WTC11 (cell line): ENCODE measurements at regions not wholly inside any gene's neighbourhood (a gene's known extent, or its start where the extent isn't known, plus 50 kb on each side); places are given as distances from the start of the nearest gene placed in this dataset.

ENCODE experiments used
- ESRRA ChIP-seq: sonication (generic); formaldehyde crosslinking; IDR thresholded peaks from 2 replicates; pipeline ENCODE4 v1.8.1; 2022; ENCODE audit warnings: mild to moderate bottlenecking, missing genetic modification reagents, borderline replicate concordance
- GABPB1 ChIP-seq: sonication (generic); formaldehyde crosslinking; IDR thresholded peaks from 2 replicates; pipeline ENCODE4 v1.8.1; 2023; ENCODE audit warnings: mild to moderate bottlenecking, missing genetic modification reagents
- TF ChIP-seq, protein P1 (sequence below): sonication (generic); formaldehyde crosslinking; IDR thresholded peaks from 2 replicates; pipeline ENCODE4 v1.8.1; 2023; ENCODE audit warnings: mild to moderate bottlenecking, moderate library complexity, missing genetic modification reagents
- TF ChIP-seq, protein P2 (sequence below): fragments of 200-600 bp; IDR thresholded peaks from 2 replicates; pipeline ENCODE4 v1.8.0; 2022; ENCODE audit warnings: antibody characterized with exemption
- TF ChIP-seq, protein P3 (sequence below): sonication (generic); formaldehyde crosslinking; IDR thresholded peaks from 2 replicates; pipeline ENCODE4 v1.8.0; 2023; ENCODE audit warnings: missing genetic modification reagents, mild to moderate bottlenecking, borderline replicate concordance
- TF ChIP-seq, protein P4 (sequence below): sonication (generic); formaldehyde crosslinking; IDR thresholded peaks from 2 replicates; pipeline ENCODE4 v1.8.1; 2023; ENCODE audit warnings: mild to moderate bottlenecking, missing genetic modification reagents

DNA sequence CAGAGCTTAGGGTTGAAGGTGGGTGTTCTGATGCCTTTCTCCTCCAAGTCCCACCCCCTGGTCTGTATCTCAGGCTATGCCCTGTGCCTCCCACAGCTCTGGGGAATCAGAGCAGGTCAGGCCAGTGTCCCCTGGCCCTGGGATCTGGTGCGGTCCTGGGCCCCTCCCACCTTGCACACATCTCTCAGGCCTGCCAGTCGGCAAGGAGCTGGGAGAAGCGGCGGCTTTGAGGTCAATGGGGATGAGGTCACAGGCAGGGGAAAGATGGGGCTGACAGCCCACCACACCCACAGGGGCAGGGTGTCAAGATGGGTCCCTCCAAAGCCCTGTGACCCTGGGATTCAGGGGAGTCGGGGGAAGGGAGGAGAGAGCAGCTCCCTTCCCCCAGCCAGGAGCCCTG lies 65.4 kb upstream of the CASZ1 start:
- TF ChIP-seq ESRRA (CRISPR knock-in tag) (no peak), GABPB1 (no peak)
- TF ChIP-seq, protein P1, sequence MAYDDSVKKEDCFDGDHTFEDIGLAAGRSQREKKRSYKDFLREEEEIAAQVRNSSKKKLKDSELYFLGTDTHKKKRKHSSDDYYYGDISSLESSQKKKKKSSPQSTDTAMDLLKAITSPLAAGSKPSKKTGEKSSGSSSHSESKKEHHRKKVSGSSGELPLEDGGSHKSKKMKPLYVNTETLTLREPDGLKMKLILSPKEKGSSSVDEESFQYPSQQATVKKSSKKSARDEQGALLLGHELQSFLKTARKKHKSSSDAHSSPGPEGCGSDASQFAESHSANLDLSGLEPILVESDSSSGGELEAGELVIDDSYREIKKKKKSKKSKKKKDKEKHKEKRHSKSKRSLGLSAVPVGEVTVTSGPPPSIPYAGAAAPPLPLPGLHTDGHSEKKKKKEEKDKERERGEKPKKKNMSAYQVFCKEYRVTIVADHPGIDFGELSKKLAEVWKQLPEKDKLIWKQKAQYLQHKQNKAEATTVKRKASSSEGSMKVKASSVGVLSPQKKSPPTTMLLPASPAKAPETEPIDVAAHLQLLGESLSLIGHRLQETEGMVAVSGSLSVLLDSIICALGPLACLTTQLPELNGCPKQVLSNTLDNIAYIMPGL (CRISPR knock-in tag): no peak
- TF ChIP-seq, protein P2, sequence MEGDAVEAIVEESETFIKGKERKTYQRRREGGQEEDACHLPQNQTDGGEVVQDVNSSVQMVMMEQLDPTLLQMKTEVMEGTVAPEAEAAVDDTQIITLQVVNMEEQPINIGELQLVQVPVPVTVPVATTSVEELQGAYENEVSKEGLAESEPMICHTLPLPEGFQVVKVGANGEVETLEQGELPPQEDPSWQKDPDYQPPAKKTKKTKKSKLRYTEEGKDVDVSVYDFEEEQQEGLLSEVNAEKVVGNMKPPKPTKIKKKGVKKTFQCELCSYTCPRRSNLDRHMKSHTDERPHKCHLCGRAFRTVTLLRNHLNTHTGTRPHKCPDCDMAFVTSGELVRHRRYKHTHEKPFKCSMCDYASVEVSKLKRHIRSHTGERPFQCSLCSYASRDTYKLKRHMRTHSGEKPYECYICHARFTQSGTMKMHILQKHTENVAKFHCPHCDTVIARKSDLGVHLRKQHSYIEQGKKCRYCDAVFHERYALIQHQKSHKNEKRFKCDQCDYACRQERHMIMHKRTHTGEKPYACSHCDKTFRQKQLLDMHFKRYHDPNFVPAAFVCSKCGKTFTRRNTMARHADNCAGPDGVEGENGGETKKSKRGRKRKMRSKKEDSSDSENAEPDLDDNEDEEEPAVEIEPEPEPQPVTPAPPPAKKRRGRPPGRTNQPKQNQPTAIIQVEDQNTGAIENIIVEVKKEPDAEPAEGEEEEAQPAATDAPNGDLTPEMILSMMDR: no peak
- TF ChIP-seq, protein P3, sequence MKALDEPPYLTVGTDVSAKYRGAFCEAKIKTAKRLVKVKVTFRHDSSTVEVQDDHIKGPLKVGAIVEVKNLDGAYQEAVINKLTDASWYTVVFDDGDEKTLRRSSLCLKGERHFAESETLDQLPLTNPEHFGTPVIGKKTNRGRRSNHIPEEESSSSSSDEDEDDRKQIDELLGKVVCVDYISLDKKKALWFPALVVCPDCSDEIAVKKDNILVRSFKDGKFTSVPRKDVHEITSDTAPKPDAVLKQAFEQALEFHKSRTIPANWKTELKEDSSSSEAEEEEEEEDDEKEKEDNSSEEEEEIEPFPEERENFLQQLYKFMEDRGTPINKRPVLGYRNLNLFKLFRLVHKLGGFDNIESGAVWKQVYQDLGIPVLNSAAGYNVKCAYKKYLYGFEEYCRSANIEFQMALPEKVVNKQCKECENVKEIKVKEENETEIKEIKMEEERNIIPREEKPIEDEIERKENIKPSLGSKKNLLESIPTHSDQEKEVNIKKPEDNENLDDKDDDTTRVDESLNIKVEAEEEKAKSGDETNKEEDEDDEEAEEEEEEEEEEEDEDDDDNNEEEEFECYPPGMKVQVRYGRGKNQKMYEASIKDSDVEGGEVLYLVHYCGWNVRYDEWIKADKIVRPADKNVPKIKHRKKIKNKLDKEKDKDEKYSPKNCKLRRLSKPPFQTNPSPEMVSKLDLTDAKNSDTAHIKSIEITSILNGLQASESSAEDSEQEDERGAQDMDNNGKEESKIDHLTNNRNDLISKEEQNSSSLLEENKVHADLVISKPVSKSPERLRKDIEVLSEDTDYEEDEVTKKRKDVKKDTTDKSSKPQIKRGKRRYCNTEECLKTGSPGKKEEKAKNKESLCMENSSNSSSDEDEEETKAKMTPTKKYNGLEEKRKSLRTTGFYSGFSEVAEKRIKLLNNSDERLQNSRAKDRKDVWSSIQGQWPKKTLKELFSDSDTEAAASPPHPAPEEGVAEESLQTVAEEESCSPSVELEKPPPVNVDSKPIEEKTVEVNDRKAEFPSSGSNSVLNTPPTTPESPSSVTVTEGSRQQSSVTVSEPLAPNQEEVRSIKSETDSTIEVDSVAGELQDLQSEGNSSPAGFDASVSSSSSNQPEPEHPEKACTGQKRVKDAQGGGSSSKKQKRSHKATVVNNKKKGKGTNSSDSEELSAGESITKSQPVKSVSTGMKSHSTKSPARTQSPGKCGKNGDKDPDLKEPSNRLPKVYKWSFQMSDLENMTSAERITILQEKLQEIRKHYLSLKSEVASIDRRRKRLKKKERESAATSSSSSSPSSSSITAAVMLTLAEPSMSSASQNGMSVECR (CRISPR knock-in tag): no peak
- TF ChIP-seq, protein P4, sequence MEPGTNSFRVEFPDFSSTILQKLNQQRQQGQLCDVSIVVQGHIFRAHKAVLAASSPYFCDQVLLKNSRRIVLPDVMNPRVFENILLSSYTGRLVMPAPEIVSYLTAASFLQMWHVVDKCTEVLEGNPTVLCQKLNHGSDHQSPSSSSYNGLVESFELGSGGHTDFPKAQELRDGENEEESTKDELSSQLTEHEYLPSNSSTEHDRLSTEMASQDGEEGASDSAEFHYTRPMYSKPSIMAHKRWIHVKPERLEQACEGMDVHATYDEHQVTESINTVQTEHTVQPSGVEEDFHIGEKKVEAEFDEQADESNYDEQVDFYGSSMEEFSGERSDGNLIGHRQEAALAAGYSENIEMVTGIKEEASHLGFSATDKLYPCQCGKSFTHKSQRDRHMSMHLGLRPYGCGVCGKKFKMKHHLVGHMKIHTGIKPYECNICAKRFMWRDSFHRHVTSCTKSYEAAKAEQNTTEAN (CRISPR knock-in tag): no peak
